Hepatocyte (in vitro differentiated cells): ENCODE measurements at regions not wholly inside any gene's neighbourhood (a gene's known extent, or its start where the extent isn't known, plus 50 kb on each side); places are given as distances from the start of the nearest gene placed in this dataset.

Experiments used
- CTCF ChIP-seq: fragments of 200-600 bp; sonication (generic); IDR thresholded peaks from 2 replicates; pipeline ENCODE4 v1.5.1; 2016; ENCODE audit warnings: antibody characterized with exemption, mild to moderate bottlenecking; ENCODE audit not compliant: poor library complexity
- EZH2 ChIP-seq: fragments of 200-600 bp; sonication (generic); IDR thresholded peaks from 2 replicates; pipeline ENCODE4 v1.6.1; 2016; ENCODE audit warnings: antibody characterized with exemption, mild to moderate bottlenecking, borderline replicate concordance
- EZH2phosphoT487 ChIP-seq: fragments of 200-600 bp; sonication (generic); IDR thresholded peaks from one replicate; pipeline ENCODE4 v1.6.1; 2018; ENCODE audit warnings: antibody characterized with exemption, mild to moderate bottlenecking, low read depth, moderate library complexity; ENCODE audit not compliant: unreplicated experiment, severe bottlenecking

GRCh38 chr4:23629421-23629820, 260.4 kb downstream of the PPARGC1A start:
- TF ChIP-seq CTCF (no peak), EZH2phosphoT487 (no peak), EZH2 (no peak)
